GM12873 (cell line): ENCODE measurements at regions not wholly inside any gene's neighbourhood (a gene's known extent, or its start where the extent isn't known, plus 50 kb on each side); places are given as distances from the start of the nearest gene placed in this dataset.

ENCODE experiments used
- TF ChIP-seq, protein P1 (sequence below): IDR thresholded peaks from 2 replicates; pipeline ENCODE4 v1.5.1; 2012; ENCODE audit warnings: low read depth, mild to moderate bottlenecking, moderate library complexity, low read length, control low read depth; ENCODE audit not compliant: insufficient read depth; ENCODE audit errors: missing control alignments

DNA sequence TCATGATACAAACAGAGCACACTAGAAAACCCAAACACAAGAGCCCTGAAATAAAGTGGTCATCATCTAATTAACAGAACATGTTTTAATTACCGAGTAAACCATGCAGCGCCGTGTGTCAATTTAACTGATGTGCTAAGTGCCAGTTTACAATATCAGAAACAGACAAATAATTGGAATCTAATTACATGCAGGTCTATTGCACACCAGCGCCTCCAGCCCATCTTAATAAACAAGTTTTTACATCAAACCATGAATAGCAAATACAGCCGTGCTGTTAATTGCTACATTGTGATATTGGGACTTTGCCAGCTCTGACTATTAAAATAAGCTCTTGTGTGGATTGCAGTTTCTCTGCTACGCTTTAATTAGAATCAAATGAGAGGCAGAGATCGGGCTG lies 510.2 kb upstream of the MDFIC2 start:
- TF ChIP-seq, protein P1, sequence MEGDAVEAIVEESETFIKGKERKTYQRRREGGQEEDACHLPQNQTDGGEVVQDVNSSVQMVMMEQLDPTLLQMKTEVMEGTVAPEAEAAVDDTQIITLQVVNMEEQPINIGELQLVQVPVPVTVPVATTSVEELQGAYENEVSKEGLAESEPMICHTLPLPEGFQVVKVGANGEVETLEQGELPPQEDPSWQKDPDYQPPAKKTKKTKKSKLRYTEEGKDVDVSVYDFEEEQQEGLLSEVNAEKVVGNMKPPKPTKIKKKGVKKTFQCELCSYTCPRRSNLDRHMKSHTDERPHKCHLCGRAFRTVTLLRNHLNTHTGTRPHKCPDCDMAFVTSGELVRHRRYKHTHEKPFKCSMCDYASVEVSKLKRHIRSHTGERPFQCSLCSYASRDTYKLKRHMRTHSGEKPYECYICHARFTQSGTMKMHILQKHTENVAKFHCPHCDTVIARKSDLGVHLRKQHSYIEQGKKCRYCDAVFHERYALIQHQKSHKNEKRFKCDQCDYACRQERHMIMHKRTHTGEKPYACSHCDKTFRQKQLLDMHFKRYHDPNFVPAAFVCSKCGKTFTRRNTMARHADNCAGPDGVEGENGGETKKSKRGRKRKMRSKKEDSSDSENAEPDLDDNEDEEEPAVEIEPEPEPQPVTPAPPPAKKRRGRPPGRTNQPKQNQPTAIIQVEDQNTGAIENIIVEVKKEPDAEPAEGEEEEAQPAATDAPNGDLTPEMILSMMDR = no peak

DNA sequence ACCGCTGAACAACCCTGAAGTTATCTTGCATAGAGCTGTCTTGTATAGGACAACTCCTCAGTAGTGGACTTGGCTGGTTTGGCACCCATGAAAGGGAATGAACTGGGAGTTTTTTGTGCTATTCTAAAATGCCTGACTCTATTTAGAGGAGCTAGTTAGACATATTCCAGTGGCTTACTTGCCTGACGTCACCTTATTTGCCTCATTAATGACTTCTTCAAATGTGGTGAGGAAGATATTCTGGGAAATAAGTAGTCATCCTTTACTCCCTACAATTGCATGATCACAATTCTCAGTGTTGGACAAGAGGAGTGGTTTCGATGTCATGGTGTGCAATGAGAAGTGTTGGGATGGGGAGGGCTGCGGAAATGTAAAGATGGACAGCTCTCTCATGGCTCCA lies 509.2 kb upstream of the MDFIC2 start:
- TF ChIP-seq, protein P1 = no peak

DNA sequence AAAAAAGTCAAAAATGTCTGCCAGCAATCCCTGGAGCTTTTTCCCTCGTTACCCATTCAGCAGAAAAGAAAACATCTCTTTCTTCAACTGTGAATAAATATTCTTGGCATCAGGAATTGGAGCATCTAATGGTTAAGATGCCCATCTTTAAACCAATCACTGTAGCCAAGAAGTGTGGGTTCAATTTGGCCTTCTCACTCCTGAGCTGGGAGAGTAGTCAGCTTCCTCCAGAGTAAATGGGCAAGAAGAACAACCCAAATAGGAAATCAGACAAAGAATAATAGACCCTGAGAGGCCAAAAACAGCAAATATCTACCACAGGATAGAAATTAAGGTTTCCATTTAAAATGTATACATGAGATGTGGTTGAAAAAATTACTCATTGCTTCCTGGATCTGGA lies 508.0 kb upstream of the MDFIC2 start:
- TF ChIP-seq, protein P1 = no peak

DNA sequence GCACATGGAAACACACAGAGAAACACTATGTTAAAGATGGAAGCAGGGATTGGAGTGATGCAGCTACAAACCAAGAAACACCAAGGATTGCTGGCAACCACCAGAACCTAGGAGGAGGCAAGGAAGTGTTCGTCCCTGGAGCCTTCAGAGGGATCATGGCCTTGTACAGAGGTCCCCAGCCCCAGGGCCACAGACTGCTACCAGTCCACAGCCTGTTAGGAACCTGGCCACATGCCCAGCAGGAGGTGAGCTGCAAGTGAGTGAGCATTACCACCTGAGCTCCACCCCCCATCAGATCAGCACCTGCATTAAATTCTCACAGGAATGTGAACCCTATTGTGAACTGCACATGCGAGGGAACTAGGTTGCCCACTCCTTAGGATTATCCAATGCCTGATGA lies 505.7 kb upstream of the MDFIC2 start:
- TF ChIP-seq, protein P1 = no peak

DNA sequence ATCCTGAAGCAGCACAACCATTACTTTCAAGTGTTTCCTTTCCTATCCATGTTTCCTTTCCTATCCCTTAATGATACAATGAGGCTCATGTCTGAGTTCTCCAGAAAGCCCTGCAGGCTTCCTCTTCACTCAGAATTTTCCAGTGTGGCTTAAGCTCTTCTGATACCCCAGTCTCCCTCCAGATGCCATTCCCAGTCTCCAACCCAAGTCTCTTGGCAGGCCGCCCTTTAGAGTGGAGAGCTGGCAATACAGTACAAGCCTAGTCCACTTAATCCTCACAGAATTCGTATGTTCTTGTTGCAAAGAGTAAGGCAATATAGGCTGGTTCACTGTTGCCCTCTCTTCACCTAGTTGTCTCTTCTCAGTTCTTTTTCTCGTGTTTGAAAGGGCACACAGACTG lies 503.9 kb upstream of the MDFIC2 start:
- TF ChIP-seq, protein P1 = no peak

DNA sequence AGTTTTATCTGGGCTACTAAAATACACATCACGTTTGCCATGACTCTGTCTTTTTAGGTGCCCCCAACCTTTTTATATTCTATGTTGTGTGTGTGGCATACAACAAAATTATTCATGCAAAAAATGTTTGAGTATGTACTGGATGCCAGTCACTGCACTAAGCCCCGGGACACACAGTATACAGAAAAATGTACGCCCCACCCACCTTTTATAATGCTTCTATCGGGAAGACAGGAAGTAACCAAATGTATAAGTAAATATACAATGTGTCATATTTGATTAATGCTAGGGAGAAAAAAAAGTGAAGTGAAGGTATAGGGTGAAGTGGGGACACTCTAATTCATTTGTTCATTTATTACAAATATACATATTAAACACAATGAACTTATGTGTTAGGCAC lies 503.4 kb upstream of the MDFIC2 start:
- TF ChIP-seq, protein P1 = no peak

DNA sequence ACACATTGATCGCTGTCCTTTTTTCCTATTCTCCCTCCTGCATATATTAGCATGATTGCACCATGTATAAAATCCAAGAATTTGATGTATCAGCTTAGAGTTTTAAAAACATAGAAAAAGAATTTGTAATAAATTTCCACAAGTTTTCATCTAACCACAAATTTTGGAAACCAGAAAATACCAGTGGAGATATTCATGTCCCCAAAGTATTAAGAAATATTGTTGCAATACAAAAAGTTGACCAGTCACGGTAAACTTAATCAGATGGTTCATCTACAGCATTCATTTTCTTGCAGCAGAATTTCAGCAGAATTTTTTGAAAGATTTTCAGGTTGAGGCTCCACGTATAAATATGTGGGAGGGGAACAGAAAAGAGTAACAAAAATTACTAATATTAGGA lies 500.9 kb upstream of the MDFIC2 start:
- TF ChIP-seq, protein P1 = no peak
